GM18867 (cell line): ENCODE measurements at regions not wholly inside any gene's neighbourhood (a gene's known extent, or its start where the extent isn't known, plus 50 kb on each side); places are given as distances from the start of the nearest gene placed in this dataset.

Experiments
- ATAC-seq: cut with Tn5 transposase; IDR thresholded peaks from one replicate; pipeline ENCODE4 v1.9.1; 2021; ENCODE audit warnings: mild to moderate bottlenecking, moderate library complexity; ENCODE audit not compliant: unreplicated experiment

DNA sequence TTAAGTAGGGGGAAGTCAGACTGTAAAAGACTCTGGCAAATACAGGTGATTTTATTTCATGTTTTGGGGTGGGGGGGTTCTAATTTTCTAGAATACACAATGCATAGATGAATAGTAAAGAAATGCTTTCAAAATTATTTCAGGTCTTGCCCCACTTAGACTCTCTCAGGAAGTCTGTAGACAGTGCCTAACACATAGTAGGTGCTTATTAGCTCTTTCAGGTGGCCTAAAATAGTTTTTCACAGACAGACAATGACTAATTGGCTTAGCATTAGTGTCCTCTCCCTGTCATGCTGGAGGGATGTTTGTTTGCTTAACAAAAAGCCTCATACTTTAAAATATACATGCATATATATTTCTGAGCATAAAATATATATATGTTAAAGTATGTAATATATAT, 366.0 kb downstream of the SOX9 start:
- no peak for ATAC-seq

DNA sequence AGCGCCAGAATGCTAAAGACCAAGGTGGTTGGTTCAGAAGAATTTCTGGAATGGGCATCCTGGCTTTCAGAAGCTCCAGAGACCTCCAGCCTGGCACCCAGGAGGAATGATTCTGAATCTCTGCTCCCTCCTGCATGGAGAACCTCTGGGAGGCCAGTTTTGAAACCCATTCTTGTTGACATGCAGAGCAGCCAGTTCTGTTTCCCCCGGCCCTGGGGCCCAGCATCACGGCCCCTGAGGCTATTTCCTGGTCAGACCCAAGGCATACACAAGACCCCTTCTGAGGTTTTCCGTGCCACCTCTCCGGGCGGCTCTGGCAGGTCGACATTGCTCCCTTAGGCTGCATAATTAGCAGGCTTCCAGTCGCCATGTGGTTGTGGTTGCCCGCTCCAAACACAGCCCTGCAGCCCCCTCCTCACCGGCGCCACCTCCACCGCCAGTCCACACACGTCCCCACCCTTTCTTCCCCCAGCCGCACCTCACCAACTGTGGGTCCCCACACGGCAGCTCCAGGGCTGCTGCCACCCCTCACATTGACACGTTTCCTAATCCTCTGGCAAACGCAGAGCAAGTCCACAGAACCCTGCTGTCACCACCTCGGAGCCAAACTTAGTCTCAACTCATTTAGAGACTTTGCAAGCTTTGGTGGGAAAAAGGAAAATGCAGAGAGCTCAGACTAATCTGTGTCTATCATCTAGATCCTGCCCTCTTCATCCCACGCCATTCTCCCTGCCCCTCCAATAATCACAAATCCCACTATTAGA, 367.1 kb downstream of the SOX9 start:
- no peak for ATAC-seq

DNA sequence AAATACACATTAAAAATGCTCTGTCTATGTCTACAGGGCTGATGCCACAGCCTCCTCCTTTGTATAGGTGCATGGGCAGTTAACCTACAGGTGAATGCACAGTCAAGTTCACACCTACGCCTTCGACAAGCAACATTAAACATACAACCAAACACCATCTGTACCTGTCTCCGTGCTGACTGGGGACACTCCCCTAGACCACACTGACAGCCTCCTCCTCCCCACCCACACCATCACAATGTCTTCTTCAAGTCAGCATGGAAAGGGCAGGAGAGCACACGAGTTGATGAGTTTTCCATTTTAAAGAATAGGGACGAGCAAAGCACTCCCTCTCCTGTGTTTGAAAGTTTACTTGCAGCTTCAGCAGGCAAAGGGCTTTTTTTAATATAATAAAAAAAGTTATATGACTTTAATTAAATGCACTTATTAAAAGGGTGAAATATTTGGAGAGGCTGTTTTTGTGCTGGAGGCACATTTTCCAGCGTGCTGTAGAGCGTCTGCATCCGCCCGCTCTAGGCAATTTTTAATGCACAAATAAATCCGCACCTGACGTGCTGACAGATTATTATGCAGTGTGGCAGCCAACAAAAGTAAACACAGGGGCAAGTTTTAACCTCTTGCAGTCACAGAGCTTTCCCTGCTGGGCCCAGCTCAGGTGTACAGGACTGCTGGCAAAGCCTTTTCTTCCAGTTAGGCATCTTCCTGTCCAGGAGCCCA, 367.9 kb downstream of the SOX9 start:
- no peak for ATAC-seq

DNA sequence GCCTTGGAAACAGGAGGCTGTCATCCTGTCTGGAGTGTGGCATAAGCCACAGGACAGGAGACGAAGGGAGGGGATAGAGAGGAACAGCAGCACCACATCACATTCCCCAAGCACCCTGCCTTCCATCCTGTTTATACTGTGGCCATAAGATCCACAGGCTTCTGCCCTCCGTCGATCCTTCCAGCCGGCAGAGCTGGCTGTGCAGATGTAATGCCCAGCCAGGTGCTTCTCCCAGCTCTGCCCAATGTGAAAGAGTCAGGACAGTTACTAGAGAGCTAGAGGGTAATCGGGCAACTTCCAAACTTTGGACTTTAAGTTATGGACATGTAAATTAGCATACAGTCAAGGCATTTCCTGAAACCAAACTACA, 368.4 kb downstream of the SOX9 start:
- no peak for ATAC-seq

DNA sequence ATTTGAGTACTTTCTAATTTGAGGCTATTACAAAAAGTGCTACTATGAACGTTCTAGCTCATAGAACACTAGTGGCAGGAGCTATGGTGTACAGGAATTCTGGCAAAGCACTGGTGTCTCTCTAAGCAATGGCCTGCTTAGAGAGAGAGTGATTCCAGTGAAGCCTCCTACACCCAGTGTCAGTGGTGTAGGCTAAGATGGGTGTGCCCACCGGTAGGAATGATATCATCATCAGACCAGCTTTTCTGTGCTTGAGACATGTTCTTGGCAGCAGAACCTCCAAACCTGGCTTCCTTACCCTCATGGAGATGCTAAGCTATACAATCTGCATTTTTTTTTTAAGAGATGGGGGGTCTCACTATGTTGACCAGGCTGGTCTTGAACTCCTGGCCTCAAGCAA, 370.3 kb downstream of the SOX9 start:
- ATAC-seq = no peak

DNA sequence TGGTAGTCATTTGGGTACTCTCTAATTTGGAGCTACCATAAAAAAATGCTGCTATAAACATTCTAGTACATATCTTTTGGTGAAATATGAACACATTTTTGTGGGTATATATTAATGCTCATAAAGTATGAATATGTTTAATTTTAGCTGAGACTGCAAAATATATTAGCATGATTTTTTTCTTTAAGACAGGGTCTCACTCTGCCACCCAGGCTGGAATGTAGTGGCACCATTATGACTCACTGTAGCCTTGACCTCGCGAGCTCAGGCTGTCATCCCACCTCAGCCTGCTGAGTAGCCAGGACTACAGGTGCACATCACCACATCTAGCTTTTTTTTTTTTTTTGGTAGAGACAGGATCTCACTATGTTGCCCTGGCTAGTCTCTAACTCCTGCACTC, 371.7 kb downstream of the SOX9 start:
- no peak for ATAC-seq

DNA sequence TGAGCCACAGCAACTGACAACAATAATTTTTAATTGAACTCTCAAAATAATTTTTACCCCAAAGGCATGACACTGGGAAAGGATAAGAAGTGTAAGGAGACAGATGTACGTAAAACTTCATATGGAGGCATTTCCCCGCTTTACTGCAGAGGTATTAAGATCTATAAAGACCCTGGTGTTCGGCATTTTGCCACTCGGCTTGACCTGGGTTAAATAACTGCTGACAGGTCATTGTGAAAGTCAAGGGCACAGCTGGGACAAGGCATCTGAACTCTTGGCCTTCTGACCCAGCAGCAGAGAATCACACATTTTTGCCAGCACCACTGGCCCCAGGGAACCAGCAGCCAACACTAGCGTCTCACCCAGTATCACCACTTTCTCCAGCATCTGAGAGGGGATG, 372.1 kb downstream of the SOX9 start:
- ATAC-seq = no peak

DNA sequence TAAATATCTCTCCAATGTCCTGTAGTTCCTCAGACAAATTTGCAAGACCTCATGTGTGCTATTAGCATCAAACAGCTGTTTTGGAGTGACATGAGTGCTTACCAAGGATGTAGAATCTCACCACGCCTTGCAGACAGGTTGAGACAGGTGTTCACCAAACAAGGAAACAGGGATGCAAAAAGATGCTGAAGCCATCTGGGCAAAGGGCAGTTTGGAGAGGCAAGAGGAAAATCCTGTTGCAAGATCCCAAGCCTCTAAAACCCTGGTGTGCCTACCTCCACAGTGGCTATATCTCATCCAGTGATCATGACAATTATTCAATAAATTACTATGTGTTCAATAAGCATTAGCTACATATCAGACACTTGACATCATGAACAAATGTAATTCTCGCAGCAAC, 373.7 kb downstream of the SOX9 start:
- no peak for ATAC-seq

DNA sequence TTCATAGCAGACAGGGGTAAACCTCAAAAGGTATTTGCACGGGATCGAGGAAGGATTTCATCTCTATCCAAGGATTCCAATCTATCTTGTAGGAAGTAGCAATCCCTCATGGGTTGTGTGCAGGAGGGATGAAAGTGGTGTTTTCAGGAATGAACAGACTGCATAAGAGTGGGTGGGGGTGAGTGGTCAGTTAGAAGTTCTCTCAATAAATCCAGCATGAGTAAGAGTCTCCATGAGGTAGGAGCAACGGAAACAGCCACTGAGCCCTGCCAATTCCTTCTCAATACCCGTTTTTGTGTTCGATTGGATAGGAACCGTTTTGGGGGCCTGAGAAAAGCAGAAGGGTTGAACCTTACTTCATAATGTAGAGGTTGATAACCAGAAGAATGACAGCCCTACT, 375.6 kb downstream of the SOX9 start:
- ATAC-seq = no peak

DNA sequence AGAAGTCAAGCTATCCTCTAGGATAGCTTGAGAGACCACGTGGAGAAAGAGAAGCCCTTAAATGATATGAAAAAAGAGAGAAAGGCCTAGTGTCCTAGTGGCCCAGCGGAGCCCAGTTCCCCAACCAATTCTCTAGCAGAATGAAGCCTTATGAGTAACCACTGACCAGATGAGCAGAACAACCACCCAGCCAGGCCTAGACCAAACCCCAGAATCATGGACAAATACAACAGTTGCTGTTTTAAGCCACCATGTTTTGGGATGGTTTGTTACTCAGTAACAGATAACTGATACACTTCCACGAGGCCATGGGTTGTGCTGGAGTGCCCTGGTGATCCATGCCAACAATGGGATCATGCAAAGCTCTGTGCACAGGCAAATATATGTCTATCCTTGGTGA, 377.1 kb downstream of the SOX9 start:
- ATAC-seq = no peak

DNA sequence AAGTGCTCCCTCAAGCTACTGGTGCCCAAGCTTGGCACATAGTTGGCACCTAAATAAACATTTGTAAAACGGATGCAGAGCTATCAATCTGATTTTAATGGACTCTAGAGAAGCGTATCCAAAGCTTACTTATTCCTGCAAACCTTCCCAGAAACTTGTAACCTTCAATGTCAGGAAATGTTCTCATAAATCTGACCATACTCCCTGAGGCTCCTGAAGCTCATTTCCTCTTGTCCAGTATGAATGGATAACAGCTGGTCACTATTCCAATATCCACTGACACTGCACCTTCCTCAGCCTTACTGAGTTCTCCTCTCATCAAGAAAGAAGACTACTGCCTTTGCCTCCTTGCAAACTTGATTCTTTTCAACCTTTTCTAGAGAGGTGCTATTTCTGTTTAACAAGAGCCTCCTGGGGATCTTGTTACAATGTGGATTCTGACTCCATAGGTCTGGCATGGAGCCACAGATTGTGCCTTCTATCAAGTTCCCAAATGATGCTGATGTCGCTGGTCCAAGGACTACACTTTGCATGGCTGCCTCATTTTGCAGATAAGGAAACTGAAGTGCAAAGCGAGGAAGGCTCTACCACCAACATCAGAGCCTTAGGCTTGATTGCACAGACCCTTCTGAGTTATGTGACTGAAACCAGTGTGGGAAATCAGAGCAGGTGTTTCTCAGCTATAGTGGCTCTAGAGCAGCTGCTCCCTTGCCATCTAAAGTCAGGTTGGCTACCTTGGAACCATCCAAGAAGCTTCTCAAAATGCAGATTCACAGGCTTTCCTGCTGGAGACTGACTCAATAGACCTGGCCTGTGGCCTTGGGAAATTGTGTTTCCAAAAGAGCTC, 377.8 kb downstream of the SOX9 start:
- ATAC-seq = no peak

DNA sequence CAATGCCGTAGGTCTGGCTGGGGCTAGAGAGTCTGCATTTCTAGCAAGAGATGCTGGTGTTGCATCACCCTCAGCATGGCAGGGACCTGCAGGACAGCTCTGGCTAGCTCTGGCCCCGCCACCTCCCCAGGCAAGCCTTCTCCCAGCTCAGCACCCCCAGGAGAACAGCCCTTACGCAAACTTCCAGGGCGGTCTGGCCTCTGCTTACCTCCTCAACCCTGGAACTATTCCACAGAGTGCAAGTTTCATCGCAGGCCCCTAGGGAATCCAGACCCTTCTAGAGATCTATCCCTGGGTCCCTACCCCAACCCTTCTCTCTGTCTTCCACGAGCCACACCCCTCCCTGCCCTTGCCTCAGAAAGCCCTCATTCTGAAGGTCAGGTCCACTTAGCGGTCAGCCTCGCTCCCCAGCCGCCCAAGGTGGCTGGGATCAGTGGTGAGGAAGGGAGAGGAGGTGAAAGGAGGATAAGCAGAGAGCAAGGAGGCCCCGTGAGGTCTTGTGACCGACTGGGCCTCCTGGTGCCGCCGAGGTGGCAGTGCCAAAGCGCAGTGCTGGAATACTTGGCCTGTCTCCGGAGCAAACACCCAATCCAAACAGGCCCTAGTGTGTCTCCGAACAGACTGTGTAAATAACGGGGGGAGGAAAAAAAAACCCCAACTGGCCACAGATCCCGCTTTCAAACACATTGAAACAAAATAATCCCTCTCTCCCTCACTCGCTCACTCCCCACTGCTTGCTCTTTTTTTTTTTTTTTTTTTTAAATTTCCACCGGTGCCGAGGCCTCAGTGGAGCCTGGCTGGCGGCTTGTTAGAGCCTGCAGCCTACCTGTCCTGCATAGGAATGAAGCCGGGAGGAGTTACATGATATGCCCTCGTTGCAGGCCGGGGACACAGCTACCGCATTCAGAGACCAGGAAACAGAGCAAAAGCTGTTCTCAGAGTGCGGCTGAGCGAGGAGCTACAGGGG, 380.9 kb downstream of the SOX9 start:
- ATAC-seq = no peak

DNA sequence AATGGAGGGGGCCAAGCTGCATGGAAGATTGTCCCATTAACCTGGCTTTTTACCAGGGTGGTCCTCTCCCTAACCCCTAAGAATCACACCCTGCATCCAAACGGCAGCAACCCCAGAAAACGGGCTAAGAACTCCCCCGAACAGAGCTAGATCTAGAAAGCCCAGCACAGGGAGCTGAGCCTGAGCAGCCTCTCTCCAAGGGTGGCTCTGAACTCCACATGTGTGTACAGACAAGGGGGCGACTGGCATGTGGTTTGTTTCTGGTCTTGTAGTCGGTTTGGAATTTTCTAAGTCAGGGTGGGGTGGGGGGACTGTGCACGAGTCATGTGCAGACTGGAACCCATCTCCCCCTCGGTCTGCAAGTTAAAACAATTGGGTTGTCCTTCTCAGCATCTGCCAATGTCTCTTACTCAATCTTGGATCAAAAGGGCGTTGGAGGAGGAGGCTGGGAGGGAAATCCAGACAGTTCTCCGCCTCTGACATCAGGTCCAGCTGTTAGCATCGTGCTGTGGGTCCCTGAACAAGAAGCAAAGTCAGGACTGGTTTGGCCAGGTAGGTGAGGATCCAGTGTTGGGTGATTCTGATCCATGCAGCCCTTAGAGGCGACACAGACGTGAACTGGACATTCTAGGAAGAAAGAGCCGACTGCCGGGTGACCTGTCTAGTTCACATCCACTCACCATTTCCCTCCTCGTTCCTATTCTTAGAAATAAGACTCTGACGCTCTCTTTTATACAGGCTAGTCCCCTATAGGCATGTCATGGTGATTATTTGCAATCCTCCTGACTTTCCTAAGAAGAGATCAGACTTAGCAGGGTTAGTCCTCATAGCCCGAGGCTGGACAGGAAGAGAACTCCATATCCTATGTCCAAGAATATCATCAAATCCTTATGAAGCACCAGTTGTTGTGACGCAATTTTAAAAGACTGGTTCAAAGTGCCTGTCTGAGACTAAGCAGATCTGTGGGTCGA, 381.8 kb downstream of the SOX9 start:
- no peak for ATAC-seq

DNA sequence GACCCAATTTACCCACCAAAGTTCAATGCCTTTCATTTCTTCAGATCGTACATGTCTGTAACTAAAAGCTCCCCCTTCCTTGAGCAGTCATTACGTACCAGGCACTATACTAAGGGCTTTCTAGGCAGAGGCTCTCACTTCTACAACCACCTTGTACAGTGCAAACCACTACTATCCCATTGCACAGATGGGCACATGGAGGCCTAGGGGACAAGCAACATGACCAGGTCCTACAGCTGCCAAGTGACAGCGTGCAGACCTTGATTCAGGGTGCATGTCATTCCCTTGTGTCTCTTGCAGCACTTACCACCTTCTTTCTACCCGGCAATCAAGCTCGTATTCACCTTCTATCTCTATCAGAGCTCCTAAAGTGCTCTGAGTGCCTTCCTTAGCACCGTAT, 382.7 kb downstream of the SOX9 start:
- no peak for ATAC-seq

DNA sequence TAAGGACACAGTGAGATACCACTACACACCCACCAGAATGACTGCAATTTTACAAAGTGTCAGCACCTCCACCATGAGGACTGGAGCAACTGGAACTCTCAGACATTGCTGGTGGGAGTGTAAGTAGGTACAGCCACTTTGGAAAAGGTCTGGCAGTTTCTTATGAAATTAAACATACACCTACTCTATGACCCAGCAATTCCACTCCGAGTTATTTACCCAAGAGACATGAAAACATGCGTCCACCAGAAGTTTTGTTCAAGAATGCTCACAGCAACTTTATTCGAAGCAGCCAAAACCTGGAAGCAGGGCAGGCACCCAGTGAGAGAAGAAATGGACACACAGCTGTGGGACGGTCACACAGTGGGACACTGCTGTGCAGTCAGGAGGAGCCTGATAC, 384.0 kb downstream of the SOX9 start:
- ATAC-seq = no peak

DNA sequence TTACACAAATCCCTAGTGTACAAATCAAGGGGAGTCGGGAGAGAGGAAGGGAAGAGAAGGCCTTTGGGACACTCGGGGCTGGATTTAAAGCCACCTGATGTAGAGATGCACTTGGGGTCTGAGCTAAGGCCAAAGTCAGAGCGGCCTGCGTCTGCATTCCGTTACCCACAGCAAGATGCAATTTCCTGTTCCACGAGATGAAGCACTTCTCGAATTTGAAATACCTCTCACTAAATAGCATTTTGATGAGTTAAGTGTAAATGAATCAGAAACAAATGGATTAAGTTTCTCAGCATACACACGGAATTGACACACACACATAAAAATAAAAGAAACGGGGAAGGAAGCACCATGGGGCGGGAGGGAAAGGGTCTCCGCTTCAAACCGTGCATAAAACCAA, 386.0 kb downstream of the SOX9 start:
- no peak for ATAC-seq

DNA sequence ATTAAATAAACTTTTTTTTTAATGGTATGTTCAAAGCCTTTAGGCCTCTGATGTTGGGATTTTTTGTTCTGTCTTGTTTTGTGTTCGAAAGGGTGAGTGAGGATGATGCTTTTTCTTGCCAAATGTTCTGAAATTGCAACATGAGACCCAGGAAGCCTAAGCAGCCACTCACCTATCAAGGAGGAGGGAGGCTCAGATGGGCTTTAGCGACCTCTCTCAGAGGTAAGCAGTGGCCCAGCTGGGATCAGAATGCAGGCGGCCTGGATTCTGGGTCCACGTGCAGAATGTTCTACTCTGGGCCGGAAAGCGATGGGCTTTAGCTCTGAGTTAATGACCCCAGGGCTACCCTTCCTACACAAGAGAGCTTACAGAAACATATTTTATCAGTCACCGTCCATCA, 386.6 kb downstream of the SOX9 start:
- ATAC-seq = no peak

DNA sequence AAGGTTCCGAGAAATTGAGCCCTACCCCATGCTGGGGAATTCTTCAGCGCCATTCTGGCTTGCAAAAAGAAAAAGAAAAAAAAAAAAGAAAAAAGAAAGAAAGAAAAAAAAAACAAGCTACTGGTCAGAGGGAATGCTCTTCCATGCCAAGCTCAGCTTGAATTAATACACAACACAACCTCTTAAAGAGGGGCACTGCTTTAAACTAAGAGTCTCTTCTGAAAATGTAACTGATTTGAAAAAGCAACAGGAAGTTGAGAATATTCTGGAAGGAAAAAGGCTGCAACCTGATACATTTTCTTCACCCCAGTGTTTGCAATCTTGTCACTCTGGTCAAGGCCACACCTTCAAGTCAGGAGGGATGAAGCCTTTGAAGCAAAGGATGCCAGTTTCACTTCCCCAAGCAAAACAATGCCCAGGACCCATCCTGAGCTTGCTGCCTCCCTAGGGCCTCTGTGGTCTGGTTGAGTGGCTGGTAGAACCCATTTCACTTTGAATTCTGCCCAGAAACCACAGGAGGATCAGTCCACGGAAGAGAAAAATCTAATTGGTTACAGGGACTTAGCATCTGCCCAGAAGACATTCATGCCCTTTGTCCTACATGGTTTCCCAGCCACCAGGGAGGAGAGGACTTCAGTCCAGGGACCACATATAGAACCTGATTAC, 389.7 kb downstream of the SOX9 start:
- ATAC-seq = peak; percentile 79

DNA sequence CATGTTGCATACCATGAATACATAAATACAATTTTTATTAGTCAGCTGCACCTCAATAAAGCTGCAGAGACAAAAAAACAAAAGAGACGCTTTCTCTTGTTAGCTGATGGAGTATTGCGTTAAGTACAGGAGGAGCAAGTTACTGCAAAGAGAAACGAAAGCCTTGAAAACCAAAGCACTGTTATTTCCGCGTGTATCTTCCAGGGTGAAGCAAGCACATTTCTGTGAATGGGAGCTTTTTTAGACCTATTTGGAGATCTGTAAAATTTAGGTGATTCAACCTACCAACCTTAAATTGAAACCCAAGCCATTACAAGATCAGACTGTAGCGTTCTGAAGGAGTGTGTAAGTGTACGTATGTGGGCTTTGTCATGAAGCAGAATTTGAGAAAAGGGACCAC, 390.4 kb downstream of the SOX9 start:
- ATAC-seq = no peak
